Progenitor cell of endocrine pancreas (in vitro differentiated cells): ENCODE measurements at regions not wholly inside any gene's neighbourhood (a gene's known extent, or its start where the extent isn't known, plus 50 kb on each side); places are given as distances from the start of the nearest gene placed in this dataset.

Source experiments
- DNase-seq: peaks from one replicate; pipeline ENCODE4 v3.0.0; 2021; ENCODE audit warnings: low spot score; ENCODE audit not compliant: unreplicated experiment
- H3K27ac Mint-ChIP-seq: 2 replicates; pipeline ENCODE4 v1.8.0; 2021; ENCODE audit warnings: mild to moderate bottlenecking, moderate library complexity, mixed read lengths
- H3K27me3 Mint-ChIP-seq: 2 replicates; pipeline ENCODE4 v1.8.0; 2021; ENCODE audit warnings: mixed read lengths
- H3K36me3 Mint-ChIP-seq: 2 replicates; pipeline ENCODE4 v1.8.0; 2022; ENCODE audit warnings: mixed read lengths; ENCODE audit not compliant: insufficient read depth
- H3K4me1 Mint-ChIP-seq: 2 replicates; pipeline ENCODE4 v1.8.0; 2021; ENCODE audit warnings: low read depth, mixed read lengths
- H3K4me3 Mint-ChIP-seq: 2 replicates; pipeline ENCODE4 v1.8.0; 2021; ENCODE audit warnings: low read depth, mild to moderate bottlenecking, moderate library complexity, mixed read lengths
- H3K9me3 Mint-ChIP-seq: 2 replicates; pipeline ENCODE4 v1.8.0; 2021; ENCODE audit warnings: low read depth, mixed read lengths
- TF ChIP-seq, protein P1 (sequence below): fragments of 200-600 bp; sonication (generic); IDR thresholded peaks from one replicate; pipeline ENCODE4 v1.5.0; 2021; ENCODE audit warnings: antibody characterized with exemption, mild to moderate bottlenecking; ENCODE audit not compliant: unreplicated experiment

DNA sequence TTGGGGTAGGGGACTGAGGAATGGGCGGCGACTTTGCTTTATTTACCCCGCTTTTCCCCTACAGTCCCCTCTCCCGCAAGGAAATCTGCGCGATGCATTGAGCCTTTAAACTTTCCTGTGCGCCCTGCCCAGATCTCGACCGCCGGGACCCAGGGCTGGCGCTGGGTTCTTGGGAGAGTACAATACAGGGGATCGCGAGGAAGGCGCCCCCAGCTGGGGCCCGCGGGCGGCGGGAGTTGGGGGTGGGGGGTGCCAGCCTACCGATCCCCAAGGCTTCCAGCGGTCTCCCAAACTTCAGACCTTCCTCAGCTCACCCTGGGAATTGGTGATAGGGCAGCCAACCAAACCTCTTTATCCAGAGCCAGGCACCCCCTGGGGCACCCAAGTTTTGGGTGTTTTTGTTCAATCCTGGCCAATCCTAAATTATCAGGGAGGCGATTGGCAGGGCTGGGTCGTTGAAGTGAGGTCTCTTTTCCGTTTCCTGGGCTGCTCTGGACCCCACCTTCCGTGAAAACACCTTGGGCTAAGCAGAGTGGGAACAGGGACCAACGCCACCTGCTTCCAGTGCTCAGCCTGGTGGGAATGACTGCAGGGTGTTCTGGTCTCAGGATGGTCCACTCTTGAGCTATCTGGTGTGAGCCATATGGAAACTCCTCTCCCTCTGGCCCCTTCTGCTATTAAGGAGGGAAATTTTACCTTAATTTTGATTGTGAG is 51.4 kb upstream of the DAB2IP start:
- DNase-seq: no peak
- peak overlapping the region; percentile 75 for H3K4me3 Mint-ChIP-seq
- peaks cover 1% of the 10 kb centered on the region for H3K36me3 Mint-ChIP-seq
- H3K9me3 Mint-ChIP-seq: peaks cover 5% of the 10 kb centered on the region
- peak overlapping the region; percentile 20 for H3K27ac Mint-ChIP-seq
- H3K4me1 Mint-ChIP-seq: peaks cover 15% of the 10 kb centered on the region
- H3K27me3 Mint-ChIP-seq: peaks cover 12% of the 10 kb centered on the region
- TF ChIP-seq, protein P1, sequence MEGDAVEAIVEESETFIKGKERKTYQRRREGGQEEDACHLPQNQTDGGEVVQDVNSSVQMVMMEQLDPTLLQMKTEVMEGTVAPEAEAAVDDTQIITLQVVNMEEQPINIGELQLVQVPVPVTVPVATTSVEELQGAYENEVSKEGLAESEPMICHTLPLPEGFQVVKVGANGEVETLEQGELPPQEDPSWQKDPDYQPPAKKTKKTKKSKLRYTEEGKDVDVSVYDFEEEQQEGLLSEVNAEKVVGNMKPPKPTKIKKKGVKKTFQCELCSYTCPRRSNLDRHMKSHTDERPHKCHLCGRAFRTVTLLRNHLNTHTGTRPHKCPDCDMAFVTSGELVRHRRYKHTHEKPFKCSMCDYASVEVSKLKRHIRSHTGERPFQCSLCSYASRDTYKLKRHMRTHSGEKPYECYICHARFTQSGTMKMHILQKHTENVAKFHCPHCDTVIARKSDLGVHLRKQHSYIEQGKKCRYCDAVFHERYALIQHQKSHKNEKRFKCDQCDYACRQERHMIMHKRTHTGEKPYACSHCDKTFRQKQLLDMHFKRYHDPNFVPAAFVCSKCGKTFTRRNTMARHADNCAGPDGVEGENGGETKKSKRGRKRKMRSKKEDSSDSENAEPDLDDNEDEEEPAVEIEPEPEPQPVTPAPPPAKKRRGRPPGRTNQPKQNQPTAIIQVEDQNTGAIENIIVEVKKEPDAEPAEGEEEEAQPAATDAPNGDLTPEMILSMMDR: no peak

DNA sequence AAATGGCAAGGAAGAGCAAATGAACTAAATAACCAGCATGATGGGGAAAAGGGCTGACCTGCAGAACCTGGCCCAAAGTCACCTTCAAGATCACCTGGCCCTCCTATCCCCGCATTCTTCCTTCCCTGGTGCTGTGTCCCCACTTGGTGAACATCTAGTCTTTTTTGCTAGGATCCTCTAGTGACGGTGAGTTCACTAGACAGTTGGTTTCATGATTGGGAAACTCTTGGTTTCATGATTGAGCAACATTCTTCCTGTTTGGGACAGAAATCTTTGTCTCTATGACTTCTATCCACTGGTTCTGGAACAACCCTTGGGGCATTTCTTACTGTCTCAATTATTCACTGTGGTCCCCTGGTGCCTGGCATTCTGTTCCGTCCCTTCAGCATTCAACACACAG is 50.2 kb upstream of the DAB2IP start:
- TF ChIP-seq, protein P1: no peak
- DNase-seq: no peak
- peaks cover 1% of the 10 kb centered on the region for H3K36me3 Mint-ChIP-seq
- peaks cover 5% of the 10 kb centered on the region for H3K9me3 Mint-ChIP-seq
- peak overlapping the region; percentile 75 for H3K4me3 Mint-ChIP-seq
- H3K27ac Mint-ChIP-seq: no peak overlapping the region
- peaks cover 12% of the 10 kb centered on the region for H3K27me3 Mint-ChIP-seq
- H3K4me1 Mint-ChIP-seq: peaks cover 15% of the 10 kb centered on the region
